GM18499 (cell line): ENCODE measurements at regions not wholly inside any gene's neighbourhood (a gene's known extent, or its start where the extent isn't known, plus 50 kb on each side); places are given as distances from the start of the nearest gene placed in this dataset.

Experiments
- ATAC-seq: cut with Tn5 transposase; IDR thresholded peaks from one replicate; pipeline ENCODE4 v1.9.1; 2021; ENCODE audit warnings: moderate number of reproducible peaks; ENCODE audit not compliant: insufficient read depth, unreplicated experiment

- no peak for ATAC-seq
Measured at GRCh38 chr18:56157541-56157940, 480.9 kb downstream of the TXNL1 start.

- no peak for ATAC-seq
Measured at GRCh38 chr18:56152551-56153310, 485.7 kb downstream of the TXNL1 start.

GRCh38 chr18:56148373-56148772, 490.0 kb downstream of the TXNL1 start:
- ATAC-seq = no peak

- ATAC-seq = no peak
Measured at GRCh38 chr18:56146565-56146964, 491.8 kb downstream of the TXNL1 start.

GRCh38 chr18:56142001-56142400, 496.4 kb downstream of the TXNL1 start:
- no peak for ATAC-seq

- no peak for ATAC-seq
Measured at GRCh38 chr18:56139792-56140254, 498.6 kb downstream of the TXNL1 start.

- ATAC-seq = no peak
Measured at GRCh38 chr18:56139372-56139771, 499.0 kb downstream of the TXNL1 start.

GRCh38 chr18:56136105-56136504, 502.3 kb downstream of the TXNL1 start:
- ATAC-seq = no peak

- no peak for ATAC-seq
Measured at GRCh38 chr18:56130481-56130880, 507.9 kb downstream of the TXNL1 start.

GRCh38 chr18:56128153-56128791, 510.1 kb downstream of the TXNL1 start:
- ATAC-seq = no peak

- no peak for ATAC-seq
Measured at GRCh38 chr18:56127322-56128099, 510.9 kb downstream of the TXNL1 start.

GRCh38 chr18:56124186-56124585, 514.2 kb downstream of the TXNL1 start:
- no peak for ATAC-seq

- no peak for ATAC-seq
Measured at GRCh38 chr18:56121669-56122068, 516.7 kb downstream of the TXNL1 start.

GRCh38 chr18:56120782-56121181, 517.6 kb downstream of the TXNL1 start:
- ATAC-seq = no peak

GRCh38 chr18:56119681-56120080, 518.7 kb downstream of the TXNL1 start:
- no peak for ATAC-seq

GRCh38 chr18:56118422-56118821, 520.0 kb downstream of the TXNL1 start:
- ATAC-seq = no peak

GRCh38 chr18:56115071-56116015, 523.0 kb downstream of the TXNL1 start:
- ATAC-seq = no peak

- ATAC-seq = no peak
Measured at GRCh38 chr18:56112984-56113383, 525.0 kb upstream of the TCF4 start.

GRCh38 chr18:56112013-56112749, 524.2 kb upstream of the TCF4 start:
- ATAC-seq = peak; percentile 100
